Trophoblast cell (in vitro differentiated cells and primary cell): ENCODE measurements at regions not wholly inside any gene's neighbourhood (a gene's known extent, or its start where the extent isn't known, plus 50 kb on each side); places are given as distances from the start of the nearest gene placed in this dataset.
"Not testable (repeated sequence)": the region's sequence is repeated elsewhere in the genome, so short reads cannot be mapped to it uniquely, and the experiment has no call there.

ENCODE experiments used
- DNase-seq, 2 donors: peaks; one replicate each; pipeline ENCODE4 v3.0.0-alpha.2; 2016
- H2AFZ ChIP-seq: 2 replicates; pipeline ENCODE4 v1.6.1; 2013; ENCODE audit warnings: low read length, moderate library complexity, mild to moderate bottlenecking; ENCODE audit not compliant: insufficient read depth, poor library complexity
- H2AK5ac ChIP-seq: 2 replicates; pipeline ENCODE4 v1.6.1; 2013; ENCODE audit warnings: mild to moderate bottlenecking, low read length
- H2BK120ac ChIP-seq: 2 replicates; pipeline ENCODE4 v1.6.1; 2013; ENCODE audit warnings: low read length, mild to moderate bottlenecking, moderate library complexity; ENCODE audit not compliant: insufficient read depth, poor library complexity
- H2BK12ac ChIP-seq: 2 replicates; pipeline ENCODE4 v1.6.1; 2013; ENCODE audit warnings: mild to moderate bottlenecking, low read length, moderate library complexity
- H2BK5ac ChIP-seq: 2 replicates; pipeline ENCODE4 v1.6.1; 2013; ENCODE audit warnings: low read length, low read depth, moderate library complexity, mild to moderate bottlenecking; ENCODE audit not compliant: poor library complexity
- H3K14ac ChIP-seq: 2 replicates; pipeline ENCODE4 v1.6.1; 2013; ENCODE audit warnings: mild to moderate bottlenecking, low read length
- H3K18ac ChIP-seq: 2 replicates; pipeline ENCODE4 v1.6.1; 2013; ENCODE audit warnings: mild to moderate bottlenecking, low read length
- H3K23ac ChIP-seq: 2 replicates; pipeline ENCODE4 v1.6.1; 2013; ENCODE audit warnings: low read length
- H3K27ac ChIP-seq: 2 replicates; pipeline ENCODE4 v1.5.1; 2013; ENCODE audit warnings: low read depth, mild to moderate bottlenecking, inconsistent platforms, low read length, moderate library complexity
- H3K27me3 ChIP-seq: 2 replicates; pipeline ENCODE4 v1.6.1; 2013; ENCODE audit warnings: inconsistent platforms, mild to moderate bottlenecking, low read length, moderate library complexity; ENCODE audit not compliant: insufficient read depth
- H3K36me3 ChIP-seq, 2 experiments: 1 replicate in 1 of 2; 2 replicates in 1 of 2; pipeline ENCODE4 v1.6.1; 2013; ENCODE audit warnings: low read length in 2 of 2, mild to moderate bottlenecking in 2 of 2, moderate library complexity in 1 of 2; ENCODE audit not compliant: insufficient read depth in 2 of 2, control insufficient read depth in 1 of 2
- H3K4ac ChIP-seq: 2 replicates; pipeline ENCODE4 v1.6.1; 2013; ENCODE audit warnings: low read depth, mild to moderate bottlenecking, low read length, moderate library complexity
- H3K4me1 ChIP-seq, 2 experiments: 1 replicate in 1 of 2; 2 replicates in 1 of 2; pipeline ENCODE4 v1.6.1; 2013; ENCODE audit warnings: low read length in 2 of 2, mild to moderate bottlenecking in 2 of 2, moderate library complexity in 1 of 2; ENCODE audit not compliant: insufficient read depth in 2 of 2, control insufficient read depth in 1 of 2
- H3K4me2 ChIP-seq: 2 replicates; pipeline ENCODE4 v1.6.1; 2013; ENCODE audit warnings: inconsistent platforms, mild to moderate bottlenecking, low read length, moderate library complexity
- H3K4me3 ChIP-seq: 2 replicates; pipeline ENCODE4 v1.5.1; 2013; ENCODE audit warnings: mild to moderate bottlenecking, low read depth, low read length, inconsistent platforms
- H3K79me1 ChIP-seq: one replicate; pipeline ENCODE4 v1.6.1; 2013; ENCODE audit warnings: low read length
- H3K79me2 ChIP-seq: 2 replicates; pipeline ENCODE4 v1.6.1; 2013; ENCODE audit warnings: low read length, mild to moderate bottlenecking; ENCODE audit not compliant: control insufficient read depth, insufficient read depth, poor library complexity
- H3K9ac ChIP-seq: 2 replicates; pipeline ENCODE4 v1.6.1; 2013; ENCODE audit warnings: mild to moderate bottlenecking, low read length
- H3K9me3 ChIP-seq: 2 replicates; pipeline ENCODE4 v1.6.1; 2013; ENCODE audit warnings: low read depth, mild to moderate bottlenecking, control low read depth, inconsistent platforms, low read length; ENCODE audit not compliant: insufficient read depth
- H4K12ac ChIP-seq: 2 replicates; pipeline ENCODE4 v1.6.1; 2013; ENCODE audit warnings: low read depth, mild to moderate bottlenecking, low read length, moderate library complexity
- H4K8ac ChIP-seq: 2 replicates; pipeline ENCODE4 v1.6.1; 2013; ENCODE audit warnings: low read depth, mild to moderate bottlenecking, low read length, moderate library complexity
- H4K91ac ChIP-seq: one replicate; pipeline ENCODE4 v1.6.1; 2013; ENCODE audit warnings: low read depth, mild to moderate bottlenecking, low read length, moderate library complexity
- WGBS: extraction: QIAGEN DNeasy Blood & Tissue Kit; methylation state at CpG from one replicate; pipeline ENCODE4 v1.1.7; 2013; ENCODE audit warnings: missing lambda C conversion rate; ENCODE audit not compliant: insufficient read length, insufficient coverage; ENCODE audit errors: extremely low coverage; 5-methylcytosine and 5-hydroxymethylcytosine counted together

GRCh38 chr5:34192064-34192922 lies 149.3 kb upstream of the C1QTNF3 start:
- not testable (repeated sequence) for H3K36me3 ChIP-seq, H2BK12ac ChIP-seq

GRCh38 chr5:34192923-34193262 lies 149.9 kb upstream of the C1QTNF3 start:
- not testable (repeated sequence) for H2AK5ac ChIP-seq, H3K27me3 ChIP-seq, H3K79me1 ChIP-seq, H4K8ac ChIP-seq, H3K9ac ChIP-seq, H3K36me3 ChIP-seq, H3K4me1 ChIP-seq, H3K4me3 ChIP-seq, H3K27ac ChIP-seq, H3K79me2 ChIP-seq, H4K91ac ChIP-seq, H2BK5ac ChIP-seq, H3K23ac ChIP-seq, H2AFZ ChIP-seq, H4K12ac ChIP-seq, H3K4me2 ChIP-seq, H3K4ac ChIP-seq, H3K9me3 ChIP-seq, H2BK120ac ChIP-seq, H2BK12ac ChIP-seq, DNase-seq, H3K14ac ChIP-seq, H3K18ac ChIP-seq
- no CpG with 5 or more reads among the region's 13 CpGs for WGBS

More at GRCh38 chr5:34192064-34192922, 149.3 kb upstream of the C1QTNF3 start:
- not testable (repeated sequence) for H2BK5ac ChIP-seq, H3K4me1 ChIP-seq, H2AFZ ChIP-seq, H4K8ac ChIP-seq, DNase-seq, H3K4me3 ChIP-seq, H3K79me2 ChIP-seq, H3K4me2 ChIP-seq, H3K9ac ChIP-seq, H2AK5ac ChIP-seq, H3K4ac ChIP-seq, H3K23ac ChIP-seq, H3K79me1 ChIP-seq, H4K91ac ChIP-seq, H3K14ac ChIP-seq, H2BK120ac ChIP-seq, H3K9me3 ChIP-seq, H3K18ac ChIP-seq, H4K12ac ChIP-seq, H3K27ac ChIP-seq, H3K27me3 ChIP-seq
- no CpG with 5 or more reads among the region's 26 CpGs for WGBS

GRCh38 chr5:34193297-34193696 lies 150.3 kb upstream of the C1QTNF3 start:
- not testable (repeated sequence) for H3K4me2 ChIP-seq, H3K4me1 ChIP-seq, H2BK12ac ChIP-seq, H2AK5ac ChIP-seq, H3K79me1 ChIP-seq, H3K4me3 ChIP-seq, H3K79me2 ChIP-seq, H3K27ac ChIP-seq, H4K12ac ChIP-seq, H3K14ac ChIP-seq, H3K36me3 ChIP-seq, H2BK5ac ChIP-seq, H4K91ac ChIP-seq, H3K9ac ChIP-seq, H3K4ac ChIP-seq, H3K18ac ChIP-seq, H2BK120ac ChIP-seq, H4K8ac ChIP-seq, H3K27me3 ChIP-seq, DNase-seq, H2AFZ ChIP-seq, H3K23ac ChIP-seq, H3K9me3 ChIP-seq
- no CpG with 5 or more reads among the region's 7 CpGs for WGBS

DNA sequence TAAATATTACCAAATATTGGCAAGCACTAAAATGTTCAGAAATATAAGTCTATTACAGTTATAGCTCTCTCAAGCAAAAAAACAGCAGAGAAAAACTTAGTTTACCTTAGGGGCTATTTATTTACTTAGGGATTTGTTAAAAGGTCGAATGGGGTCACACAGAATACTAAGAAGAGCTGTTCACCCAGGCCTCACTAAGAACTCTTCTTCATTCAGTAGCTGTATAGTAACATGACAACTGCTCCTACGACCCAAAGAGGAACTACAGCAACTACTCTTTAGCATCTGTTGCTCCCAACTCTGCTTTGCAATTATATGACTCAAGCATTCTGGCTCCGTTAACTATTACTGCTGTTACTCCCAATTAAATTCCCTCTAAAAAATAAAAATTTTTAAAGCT lies 150.8 kb upstream of the C1QTNF3 start:
- H3K23ac ChIP-seq, H3K9ac ChIP-seq, H3K18ac ChIP-seq, H3K27me3 ChIP-seq, H3K27ac ChIP-seq, H3K79me2 ChIP-seq, H3K9me3 ChIP-seq, H2AK5ac ChIP-seq, H4K12ac ChIP-seq, H3K14ac ChIP-seq, H3K4me3 ChIP-seq, H2BK5ac ChIP-seq, H4K8ac ChIP-seq, H2BK12ac ChIP-seq, H3K4ac ChIP-seq, H2BK120ac ChIP-seq, H3K4me2 ChIP-seq, H3K36me3 ChIP-seq, H4K91ac ChIP-seq, H3K79me1 ChIP-seq, H2AFZ ChIP-seq, H3K4me1 ChIP-seq: not testable (repeated sequence)
- peak in 1 of 2 donors; percentile 2 for DNase-seq
- no CpG with 5 or more reads among the region's 3 CpGs for WGBS
